Mesenchymal stem cell (in vitro differentiated cells and primary cell): ENCODE measurements at regions not wholly inside any gene's neighbourhood (a gene's known extent, or its start where the extent isn't known, plus 50 kb on each side); places are given as distances from the start of the nearest gene placed in this dataset.

Source experiments
- DNase-seq: peaks from one replicate; pipeline ENCODE4 v3.0.0-alpha.2; 2013
- H2AFZ ChIP-seq: one replicate; pipeline ENCODE4 v1.6.1; 2013; ENCODE audit warnings: low read depth, mild to moderate bottlenecking, control low read depth, inconsistent platforms, low read length, moderate library complexity
- H2AK5ac ChIP-seq: 2 replicates; pipeline ENCODE4 v1.6.1; 2013; ENCODE audit warnings: low read length, moderate library complexity, mild to moderate bottlenecking, inconsistent platforms; ENCODE audit not compliant: severe bottlenecking
- H2BK120ac ChIP-seq: one replicate; pipeline ENCODE4 v1.6.1; 2013; ENCODE audit warnings: low read depth, mild to moderate bottlenecking, inconsistent platforms, low read length, moderate library complexity
- H2BK12ac ChIP-seq, 2 experiments: one replicate each; pipeline ENCODE4 v1.6.1; 2013; ENCODE audit warnings: inconsistent platforms in 2 of 2, low read length in 2 of 2, mild to moderate bottlenecking in 2 of 2, moderate library complexity in 2 of 2, control low read depth in 1 of 2
- H2BK15ac ChIP-seq: one replicate; pipeline ENCODE4 v1.6.1; 2013; ENCODE audit warnings: mild to moderate bottlenecking, low read depth, inconsistent platforms; ENCODE audit not compliant: poor library complexity, severe bottlenecking
- H2BK5ac ChIP-seq: 2 replicates; pipeline ENCODE4 v1.6.1; 2013; ENCODE audit warnings: low read depth, mild to moderate bottlenecking, low read length, control low read depth, inconsistent platforms; ENCODE audit not compliant: poor library complexity, severe bottlenecking
- H3K14ac ChIP-seq, 2 experiments: one replicate each; pipeline ENCODE4 v1.6.1; 2013; ENCODE audit warnings: inconsistent platforms in 2 of 2, low read length in 2 of 2, control low read depth in 1 of 2, mild to moderate bottlenecking in 1 of 2, moderate library complexity in 1 of 2
- H3K18ac ChIP-seq, 2 experiments: one replicate each; pipeline ENCODE4 v1.6.1; 2013; ENCODE audit warnings: inconsistent platforms in 2 of 2, low read length in 2 of 2, control low read depth in 1 of 2, low read depth in 1 of 2, mild to moderate bottlenecking in 1 of 2
- H3K23ac ChIP-seq, 2 experiments: one replicate each; pipeline ENCODE4 v1.6.1; 2013; ENCODE audit warnings: inconsistent platforms in 2 of 2, low read length in 2 of 2, mild to moderate bottlenecking in 2 of 2, moderate library complexity in 2 of 2, control low read depth in 1 of 2
- H3K27ac ChIP-seq: 2 replicates; pipeline ENCODE4 v1.5.1; 2013; ENCODE audit warnings: mild to moderate bottlenecking, moderate library complexity, low read length, control low read depth, inconsistent platforms; ENCODE audit not compliant: poor library complexity, severe bottlenecking
- H3K27me3 ChIP-seq, 2 experiments: 2 replicates each; pipeline versions ENCODE4 v1.6.1 to v1.7.0; 2013; ENCODE audit warnings: low read length in 2 of 2, mild to moderate bottlenecking in 2 of 2, moderate library complexity in 2 of 2, control low read depth in 1 of 2, inconsistent platforms in 1 of 2; ENCODE audit not compliant: control insufficient read depth in 1 of 2, insufficient read depth in 1 of 2
- H3K36me3 ChIP-seq, 2 experiments: 2 replicates each; pipeline versions ENCODE4 v1.6.1 to v1.7.0; 2013; ENCODE audit warnings: low read length in 2 of 2, control low read depth in 1 of 2, inconsistent platforms in 1 of 2, low read depth in 1 of 2, mild to moderate bottlenecking in 1 of 2; ENCODE audit not compliant: insufficient read depth in 2 of 2, control insufficient read depth in 1 of 2
- H3K4ac ChIP-seq, 2 experiments: one replicate each; pipeline ENCODE4 v1.6.1; 2013; ENCODE audit warnings: inconsistent platforms in 2 of 2, low read length in 2 of 2, mild to moderate bottlenecking in 2 of 2, moderate library complexity in 2 of 2, control low read depth in 1 of 2, low read depth in 1 of 2
- H3K4me1 ChIP-seq: 2 replicates; pipeline ENCODE4 v1.6.1; 2013; ENCODE audit warnings: low read depth, low read length, control low read depth; ENCODE audit not compliant: control insufficient read depth, insufficient read depth
- H3K4me2 ChIP-seq: 2 replicates; pipeline ENCODE4 v1.6.1; 2013; ENCODE audit warnings: low read length, mild to moderate bottlenecking, inconsistent platforms; ENCODE audit not compliant: poor library complexity, severe bottlenecking
- H3K4me3 ChIP-seq, 2 experiments: 2 replicates each; pipeline versions ENCODE4 v1.5.1 to v1.7.0; 2013; ENCODE audit warnings: low read length in 2 of 2, mild to moderate bottlenecking in 2 of 2, control low read depth in 1 of 2, low read depth in 1 of 2; ENCODE audit not compliant: insufficient read depth in 1 of 2
- H3K79me1 ChIP-seq: replicated peaks from 2 replicates; pipeline ENCODE4 v1.6.1; 2013; ENCODE audit warnings: mild to moderate bottlenecking, control low read depth, low read length, inconsistent platforms; ENCODE audit not compliant: poor library complexity, severe bottlenecking
- H3K9ac ChIP-seq: 2 replicates; pipeline ENCODE4 v1.7.0; 2013; ENCODE audit warnings: mild to moderate bottlenecking, low read length, moderate library complexity
- H3K9me3 ChIP-seq: 2 replicates; pipeline ENCODE4 v1.7.0; 2013; ENCODE audit warnings: mild to moderate bottlenecking, low read length; ENCODE audit not compliant: control insufficient read depth
- H4K8ac ChIP-seq: one replicate; pipeline ENCODE4 v1.6.1; 2013; ENCODE audit warnings: inconsistent platforms, mild to moderate bottlenecking, low read length, moderate library complexity
- H4K91ac ChIP-seq: one replicate; pipeline ENCODE4 v1.6.1; 2013; ENCODE audit warnings: mild to moderate bottlenecking, low read length, inconsistent platforms
- WGBS: methylation state at CpG from one replicate; pipeline ENCODE4 v1.1.7; 2013; ENCODE audit warnings: mixed read lengths; 5-methylcytosine and 5-hydroxymethylcytosine counted together

GRCh38 chr4:56169061-56169460 is 218.2 kb downstream of the AASDH start:
- Histone ChIP-seq H3K18ac (no peak overlapping the region), H2AK5ac (no peak overlapping the region), H3K4me2 (no peak overlapping the region), H2BK5ac (no peak overlapping the region), H2AFZ (no peak overlapping the region), H3K23ac (no peak overlapping the region), H3K14ac (no peak overlapping the region), H3K27ac (no peak overlapping the region), H3K36me3 (no peaks in the 10 kb centered on the region), H3K27me3 (peaks cover 0 to 6% of the 10 kb centered on the region in 2 experiments), H4K91ac (no peak overlapping the region), H2BK12ac (no peak overlapping the region), H3K9me3 (peaks cover 17% of the 10 kb centered on the region), H4K8ac (no peak overlapping the region), H2BK15ac (no peak overlapping the region), H3K4me3 (no peak overlapping the region), H3K4me1 (no peaks in the 10 kb centered on the region), H2BK120ac (no peak overlapping the region), H3K79me1 (no peaks in the 10 kb centered on the region), H3K4ac (no peak overlapping the region), H3K9ac (no peak overlapping the region)
- no peak for DNase-seq
- WGBS: 78% methylated on average over 1 of the region's 2 CpGs

DNA sequence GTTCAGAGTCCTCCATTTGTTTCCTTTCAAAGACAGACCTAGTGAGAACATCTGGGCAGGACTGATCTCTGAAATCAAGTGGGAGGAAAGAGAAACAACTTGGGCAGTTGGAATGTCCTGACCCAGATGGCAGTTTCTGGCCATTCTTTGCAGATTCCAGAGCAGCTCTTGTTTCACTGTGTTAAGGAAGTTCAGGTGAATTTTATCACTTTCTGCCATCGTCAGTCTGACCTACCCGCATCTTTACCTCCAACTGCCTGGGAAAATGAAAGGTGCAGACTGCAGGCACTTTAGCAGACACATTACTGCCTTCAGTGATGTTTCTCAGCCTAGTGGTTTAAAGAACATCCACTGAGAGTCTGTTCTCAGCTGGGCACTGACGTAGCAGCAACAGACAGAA is 216.2 kb downstream of the CEP135 start:
- Histone ChIP-seq H2BK5ac (no peak overlapping the region), H3K4me1 (no peaks in the 10 kb centered on the region), H2BK12ac (no peak overlapping the region), H3K79me1 (peaks cover 2% of the 10 kb centered on the region), H3K27ac (no peak overlapping the region), H2AK5ac (no peak overlapping the region), H2BK120ac (no peak overlapping the region), H3K14ac (no peak overlapping the region), H3K9me3 (peaks cover 13% of the 10 kb centered on the region), H4K91ac (no peak overlapping the region), H4K8ac (no peak overlapping the region), H3K4ac (no peak overlapping the region), H3K4me2 (no peak overlapping the region), H2BK15ac (no peak overlapping the region), H3K18ac (no peak overlapping the region), H3K9ac (no peak overlapping the region), H2AFZ (no peak overlapping the region), H3K36me3 (no peaks in the 10 kb centered on the region), H3K23ac (no peak overlapping the region), H3K4me3 (no peak overlapping the region), H3K27me3 (peaks cover 0 to 4% of the 10 kb centered on the region in 2 experiments)
- 90% methylated on average over 3 of the region's 3 CpGs for WGBS
- no peak for DNase-seq

GRCh38 chr4:56160636-56161035 is 211.9 kb downstream of the CEP135 start:
- Histone ChIP-seq H3K4me2 (no peak overlapping the region), H2AFZ (no peak overlapping the region), H4K8ac (no peak overlapping the region), H3K4me1 (no peaks in the 10 kb centered on the region), H3K9me3 (no peaks in the 10 kb centered on the region), H3K4ac (no peak overlapping the region), H3K27ac (no peak overlapping the region), H3K27me3 (peaks cover 0 to 4% of the 10 kb centered on the region in 2 experiments), H3K79me1 (peaks cover 2% of the 10 kb centered on the region), H3K36me3 (no peaks in the 10 kb centered on the region), H3K14ac (no peak overlapping the region), H2BK5ac (no peak overlapping the region), H3K23ac (no peak overlapping the region), H3K18ac (no peak overlapping the region), H3K9ac (no peak overlapping the region), H2BK120ac (no peak overlapping the region), H2BK12ac (no peak overlapping the region), H2BK15ac (no peak overlapping the region), H4K91ac (no peak overlapping the region), H2AK5ac (no peak overlapping the region), H3K4me3 (no peak overlapping the region)
- no peak for DNase-seq
- 78% methylated on average over 5 of the region's 6 CpGs for WGBS

DNA sequence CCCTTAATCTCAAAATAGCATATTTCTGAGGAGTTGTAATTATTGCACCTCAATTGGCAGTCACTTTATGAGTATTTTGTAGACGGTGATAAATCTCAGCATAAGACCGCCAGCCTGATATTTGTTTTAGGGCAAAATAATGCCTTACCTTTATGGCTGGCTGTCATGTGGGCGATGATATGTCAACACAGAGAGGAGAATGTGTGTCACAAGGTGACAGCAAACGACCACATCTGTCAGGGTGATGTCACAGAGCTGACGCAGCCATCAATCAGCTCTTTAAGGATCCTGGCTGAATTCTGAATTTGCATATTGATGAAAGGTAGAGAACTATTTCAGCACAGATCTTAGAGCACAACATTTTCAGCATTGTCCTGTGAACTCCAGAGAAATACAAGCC is 209.7 kb downstream of the CEP135 start:
- H3K18ac ChIP-seq: no peak overlapping the region
- H4K8ac ChIP-seq: no peak overlapping the region
- no peaks in the 10 kb centered on the region for H3K4me1 ChIP-seq
- H2BK120ac ChIP-seq: no peak overlapping the region
- no peak overlapping the region for H3K27ac ChIP-seq
- H2BK15ac ChIP-seq: no peak overlapping the region
- no peaks in the 10 kb centered on the region for H3K36me3 ChIP-seq
- no peak overlapping the region for H3K9ac ChIP-seq
- H3K4me2 ChIP-seq: no peak overlapping the region
- no peaks in the 10 kb centered on the region for H3K27me3 ChIP-seq
- H3K4ac ChIP-seq: no peak overlapping the region
- H3K4me3 ChIP-seq: no peak overlapping the region
- no peak overlapping the region for H2AFZ ChIP-seq
- H3K14ac ChIP-seq: no peak overlapping the region
- H2BK12ac ChIP-seq: no peak overlapping the region
- no peak overlapping the region for H3K23ac ChIP-seq
- peaks cover 3% of the 10 kb centered on the region for H3K79me1 ChIP-seq
- H4K91ac ChIP-seq: no peak overlapping the region
- no peak overlapping the region for H2AK5ac ChIP-seq
- WGBS: 87% methylated on average over 5 of the region's 5 CpGs
- DNase-seq: no peak
- no peaks in the 10 kb centered on the region for H3K9me3 ChIP-seq
- no peak overlapping the region for H2BK5ac ChIP-seq
